ENCODE measurements at regions not wholly inside any gene's neighbourhood (a gene's known extent, or its start where the extent isn't known, plus 50 kb on each side); places are given as distances from the start of the nearest gene placed in this dataset.

DNA sequence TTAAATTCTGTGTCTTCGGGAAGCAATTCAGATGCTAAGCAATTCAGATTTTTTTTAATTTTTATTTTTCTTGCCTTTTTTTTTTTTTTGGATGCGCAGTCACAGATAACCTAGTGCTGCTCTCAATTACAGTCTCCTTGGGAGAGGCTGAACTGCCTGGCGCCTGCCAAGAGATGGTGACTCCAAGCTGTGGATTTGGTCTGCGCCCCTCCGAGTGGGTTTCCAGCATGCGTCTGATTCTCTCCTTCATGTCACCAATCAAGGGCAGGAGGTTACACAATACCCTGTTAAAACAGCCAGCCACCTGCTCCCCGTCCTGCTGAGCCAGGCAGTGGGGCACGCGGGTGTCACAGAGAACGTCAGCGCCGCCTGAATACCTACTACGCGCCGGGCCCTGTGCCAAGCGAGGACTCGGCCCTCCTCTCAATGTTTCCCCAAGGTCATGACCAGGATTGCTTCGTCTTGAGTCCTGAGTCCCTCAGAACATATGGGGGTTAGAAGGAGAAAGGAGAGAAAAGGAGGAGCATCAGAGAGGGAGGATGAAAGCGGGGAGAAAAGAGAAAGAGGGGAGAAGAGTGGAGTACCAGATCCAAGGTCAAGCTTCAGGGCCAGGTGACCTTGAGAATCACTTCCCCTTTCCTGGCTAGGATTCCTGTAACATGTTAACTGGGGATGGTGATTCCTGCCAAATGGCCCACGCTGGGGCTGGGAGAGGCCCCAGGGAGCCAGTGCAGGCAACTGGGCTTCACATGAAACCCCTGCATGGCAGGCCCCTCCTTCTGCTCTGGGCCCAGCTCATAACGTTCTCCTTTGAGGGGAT lies 213.6 kb downstream of the URI1 start:
- peaks cover 4% of the 10 kb centered on the region for H3K4me1 Mint-ChIP-seq (ENCODE audit: low read depth)
- H3K4me3 Mint-ChIP-seq = no peak overlapping the region
- no peak overlapping the region for H3K27ac Mint-ChIP-seq
- peaks cover 8% of the 10 kb centered on the region for H3K27me3 Mint-ChIP-seq
- H3K36me3 Mint-ChIP-seq (ENCODE audit: low read depth) = no peaks in the 10 kb centered on the region
- no peaks in the 10 kb centered on the region for H3K9me3 Mint-ChIP-seq

DNA sequence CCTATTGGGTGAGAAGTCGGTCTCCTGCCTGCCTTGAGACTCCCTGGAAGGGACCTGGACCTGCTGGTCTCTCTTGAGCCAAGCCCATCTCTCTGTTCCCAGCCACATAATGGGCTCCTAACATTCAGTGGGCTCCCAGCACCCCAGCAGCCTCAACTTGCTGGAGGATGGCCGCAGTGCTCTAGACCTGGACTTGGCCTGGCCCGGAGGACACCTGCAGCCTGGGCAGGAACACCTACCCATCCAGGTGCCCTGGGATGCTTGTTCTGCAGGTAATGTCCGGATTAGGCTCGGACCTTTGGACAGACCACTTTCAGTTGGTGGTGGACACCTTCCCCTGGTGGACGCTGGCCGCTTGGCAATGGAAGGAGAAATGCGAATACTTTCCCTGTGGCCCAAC lies 214.6 kb downstream of the URI1 start:
- Mint-ChIP-seq H3K4me3 (no peak overlapping the region), H3K27me3 (peaks cover 8% of the 10 kb centered on the region), H3K36me3 (ENCODE audit: low read depth) (no peaks in the 10 kb centered on the region), H3K4me1 (ENCODE audit: low read depth) (peaks cover 4% of the 10 kb centered on the region), H3K27ac (no peak overlapping the region), H3K9me3 (no peaks in the 10 kb centered on the region)

DNA sequence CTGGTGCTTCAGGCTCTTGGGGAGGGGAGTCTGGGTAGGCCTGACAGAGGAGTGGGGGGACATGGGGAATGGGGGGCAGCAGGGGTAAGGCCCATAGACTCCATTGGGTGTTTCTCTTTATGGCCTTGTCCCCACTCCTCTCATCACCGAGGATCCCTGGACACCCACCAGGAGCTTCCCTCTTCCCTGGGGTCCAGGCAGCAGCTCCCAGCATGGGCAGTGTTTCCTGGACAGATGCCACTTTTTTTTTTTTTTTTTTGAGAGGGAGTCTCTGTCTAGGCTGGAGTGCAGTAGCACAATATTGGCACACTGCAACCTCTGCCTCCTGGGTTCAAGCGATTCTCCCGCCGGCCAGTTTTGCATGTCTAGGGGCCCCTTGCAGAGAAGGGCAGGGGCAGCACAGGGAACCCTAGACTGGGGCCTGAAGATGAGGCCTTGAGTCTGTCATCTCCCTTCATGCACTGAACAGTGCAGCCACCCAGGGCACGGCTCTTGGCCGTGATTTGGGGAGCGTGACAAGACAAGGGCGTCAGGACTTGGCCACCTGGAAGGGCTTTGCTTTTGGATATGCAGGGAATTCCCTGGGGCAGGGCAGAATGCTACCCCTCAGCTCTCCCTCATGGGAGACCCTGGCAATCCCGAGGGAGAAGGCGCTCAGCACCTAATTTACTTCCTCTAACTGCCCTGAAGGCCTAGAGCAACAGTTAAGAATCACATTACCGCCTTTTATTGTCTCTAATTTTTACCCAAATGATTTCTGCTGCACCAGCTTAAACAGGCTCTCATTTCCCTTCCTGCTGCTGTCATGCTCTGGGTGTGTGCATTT lies 213.9 kb upstream of the ZNF536 start:
- peaks cover 4% of the 10 kb centered on the region for H3K4me1 Mint-ChIP-seq (ENCODE audit: low read depth)
- H3K4me3 Mint-ChIP-seq = no peak overlapping the region
- H3K9me3 Mint-ChIP-seq = no peaks in the 10 kb centered on the region
- no peak overlapping the region for H3K27ac Mint-ChIP-seq
- peaks cover 8% of the 10 kb centered on the region for H3K27me3 Mint-ChIP-seq
- H3K36me3 Mint-ChIP-seq (ENCODE audit: low read depth) = no peaks in the 10 kb centered on the region

DNA sequence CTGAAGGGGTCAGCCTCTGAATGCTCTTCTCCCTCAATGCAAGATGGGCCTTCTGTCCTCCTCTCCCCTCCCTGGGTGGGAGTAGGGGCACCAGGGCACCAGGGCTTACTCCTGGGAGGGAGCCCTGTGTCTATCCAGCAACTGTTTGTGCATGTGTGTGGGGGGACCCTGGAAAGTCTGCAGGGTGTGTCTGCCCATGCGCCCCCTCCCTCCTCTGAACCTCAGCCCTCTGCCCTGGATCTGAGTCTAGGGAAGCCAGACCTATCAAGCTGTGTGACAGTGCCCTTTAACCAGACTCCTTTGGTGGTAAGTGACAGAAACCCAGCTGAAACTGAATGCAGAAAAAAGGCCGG lies 213.3 kb upstream of the ZNF536 start:
- peaks cover 8% of the 10 kb centered on the region for H3K27me3 Mint-ChIP-seq
- no peaks in the 10 kb centered on the region for H3K36me3 Mint-ChIP-seq (ENCODE audit: low read depth)
- no peaks in the 10 kb centered on the region for H3K9me3 Mint-ChIP-seq
- peaks cover 4% of the 10 kb centered on the region for H3K4me1 Mint-ChIP-seq (ENCODE audit: low read depth)
- no peak overlapping the region for H3K4me3 Mint-ChIP-seq
- no peak overlapping the region for H3K27ac Mint-ChIP-seq

DNA sequence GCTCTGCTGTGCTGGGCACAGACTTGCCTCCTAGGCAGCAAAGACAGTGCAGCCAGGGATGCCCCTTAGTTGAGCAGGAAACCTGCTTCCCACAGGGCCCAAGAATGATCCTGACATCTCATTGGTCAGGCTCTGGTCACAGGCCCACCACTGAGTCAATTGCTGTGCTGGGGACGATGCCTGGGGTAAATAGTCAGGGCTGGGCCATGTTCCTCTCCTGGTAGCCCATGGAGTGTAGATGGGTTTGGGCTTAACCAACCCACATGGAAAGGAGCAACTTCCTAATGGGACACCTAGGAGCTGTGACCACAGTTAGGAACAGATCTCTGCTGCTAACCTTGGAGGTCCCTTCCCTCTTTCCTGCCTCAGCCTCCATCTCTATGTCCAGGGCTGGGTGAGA lies 212.5 kb upstream of the ZNF536 start:
- H3K27ac Mint-ChIP-seq = no peak overlapping the region
- H3K36me3 Mint-ChIP-seq (ENCODE audit: low read depth) = no peaks in the 10 kb centered on the region
- no peaks in the 10 kb centered on the region for H3K9me3 Mint-ChIP-seq
- H3K4me3 Mint-ChIP-seq = no peak overlapping the region
- H3K4me1 Mint-ChIP-seq (ENCODE audit: low read depth) = no peaks in the 10 kb centered on the region
- H3K27me3 Mint-ChIP-seq = peaks cover 5% of the 10 kb centered on the region

DNA sequence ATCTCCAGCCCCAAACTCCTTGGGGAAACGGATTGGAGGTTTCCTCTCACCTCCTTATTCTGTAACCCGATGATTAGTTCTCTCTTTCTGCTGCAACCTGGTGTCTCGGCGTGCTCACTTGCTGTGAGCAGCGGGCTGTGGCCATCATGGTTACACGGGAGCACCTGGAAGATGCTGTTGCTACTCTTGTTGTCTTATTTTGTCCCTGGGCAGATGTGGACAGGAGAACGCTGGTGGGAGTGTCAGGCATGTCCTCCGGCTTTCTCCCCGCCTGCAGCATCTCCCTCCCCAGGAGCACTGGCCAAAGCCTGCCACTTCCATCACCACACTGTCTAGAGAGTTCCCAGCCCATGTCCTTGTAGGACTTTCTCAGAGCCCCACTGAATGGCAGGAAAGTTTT lies 211.8 kb upstream of the ZNF536 start:
- Mint-ChIP-seq H3K9me3 (no peaks in the 10 kb centered on the region), H3K4me1 (ENCODE audit: low read depth) (no peaks in the 10 kb centered on the region), H3K4me3 (no peak overlapping the region), H3K27me3 (no peaks in the 10 kb centered on the region), H3K27ac (no peak overlapping the region), H3K36me3 (ENCODE audit: low read depth) (no peaks in the 10 kb centered on the region)

DNA sequence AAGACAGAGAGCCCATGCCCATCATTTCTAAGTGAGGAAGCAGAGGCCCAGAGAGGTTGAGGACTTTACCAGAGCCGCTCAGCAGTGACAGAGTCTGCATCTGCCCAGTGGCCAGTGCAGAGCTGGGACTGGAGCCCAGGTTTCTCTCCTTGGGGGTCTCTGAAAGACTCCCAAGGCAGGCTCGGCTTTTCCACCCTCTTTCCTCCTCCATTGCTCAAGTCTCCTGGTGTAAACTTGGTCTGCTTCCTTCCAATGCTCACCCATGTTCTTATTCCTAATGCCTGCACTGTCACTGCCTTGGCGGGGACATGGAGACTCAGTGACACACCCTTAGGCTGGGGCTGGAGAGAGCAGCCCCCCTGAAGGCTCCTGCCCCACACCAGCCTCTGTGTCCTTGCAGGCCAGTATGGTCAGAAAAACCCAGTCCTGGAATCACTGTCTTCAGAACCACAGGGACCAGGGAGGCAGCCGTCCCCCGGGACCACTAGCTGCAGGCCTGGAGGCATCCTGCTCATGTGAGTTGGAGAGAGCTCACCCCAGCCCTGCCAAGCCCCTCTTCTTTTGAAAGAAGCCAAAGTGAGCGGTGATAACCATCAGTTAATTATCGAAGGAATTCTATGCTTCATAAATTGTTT lies 211.0 kb upstream of the ZNF536 start:
- no peaks in the 10 kb centered on the region for H3K4me1 Mint-ChIP-seq (ENCODE audit: low read depth)
- no peaks in the 10 kb centered on the region for H3K27me3 Mint-ChIP-seq
- no peak overlapping the region for H3K4me3 Mint-ChIP-seq
- no peaks in the 10 kb centered on the region for H3K36me3 Mint-ChIP-seq (ENCODE audit: low read depth)
- H3K27ac Mint-ChIP-seq = no peak overlapping the region
- no peaks in the 10 kb centered on the region for H3K9me3 Mint-ChIP-seq

DNA sequence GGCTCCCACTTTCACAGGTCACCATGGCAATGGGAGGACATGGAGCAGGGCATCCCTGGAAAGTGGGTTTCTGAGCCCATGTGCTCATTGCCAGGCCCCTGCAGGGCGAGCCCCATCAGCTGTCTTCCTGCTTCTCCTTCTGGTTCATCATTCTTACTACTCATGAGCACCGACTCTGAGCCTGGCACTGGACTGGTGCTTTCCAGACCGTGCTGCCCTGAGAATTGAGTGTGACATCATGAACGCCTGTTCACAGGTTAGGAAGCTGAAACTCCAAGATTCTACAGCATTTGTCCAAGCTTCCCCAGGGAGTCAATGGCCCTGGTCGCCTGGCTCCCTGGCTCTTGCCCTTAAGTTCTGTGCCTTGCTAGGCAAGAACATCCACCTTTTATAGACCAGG lies 210.4 kb upstream of the ZNF536 start:
- no peaks in the 10 kb centered on the region for H3K4me1 Mint-ChIP-seq (ENCODE audit: low read depth)
- no peaks in the 10 kb centered on the region for H3K36me3 Mint-ChIP-seq (ENCODE audit: low read depth)
- no peak overlapping the region for H3K4me3 Mint-ChIP-seq
- H3K27ac Mint-ChIP-seq = no peak overlapping the region
- no peaks in the 10 kb centered on the region for H3K9me3 Mint-ChIP-seq
- H3K27me3 Mint-ChIP-seq = no peaks in the 10 kb centered on the region

DNA sequence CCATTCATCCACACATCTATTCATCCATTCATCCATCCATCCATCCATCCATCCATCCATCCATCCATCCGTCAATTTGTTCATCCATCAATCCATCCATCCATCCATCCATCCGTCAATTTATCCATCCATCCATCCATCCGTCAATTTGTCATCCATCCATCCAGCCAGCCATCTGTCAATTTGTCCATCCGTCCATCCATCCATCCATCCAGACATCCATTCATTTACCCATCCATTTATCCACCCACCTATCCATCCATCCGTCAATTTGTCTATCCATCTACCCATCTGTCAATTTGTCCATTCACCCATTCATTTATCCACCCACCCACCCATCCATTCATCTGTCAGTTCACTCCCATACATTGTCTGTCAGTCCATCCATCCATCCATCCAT lies 209.5 kb upstream of the ZNF536 start:
- no peaks in the 10 kb centered on the region for H3K4me1 Mint-ChIP-seq (ENCODE audit: low read depth)
- H3K27me3 Mint-ChIP-seq = no peaks in the 10 kb centered on the region
- no peak overlapping the region for H3K4me3 Mint-ChIP-seq
- no peak overlapping the region for H3K27ac Mint-ChIP-seq
- H3K36me3 Mint-ChIP-seq (ENCODE audit: low read depth) = no peaks in the 10 kb centered on the region
- H3K9me3 Mint-ChIP-seq = no peaks in the 10 kb centered on the region

DNA sequence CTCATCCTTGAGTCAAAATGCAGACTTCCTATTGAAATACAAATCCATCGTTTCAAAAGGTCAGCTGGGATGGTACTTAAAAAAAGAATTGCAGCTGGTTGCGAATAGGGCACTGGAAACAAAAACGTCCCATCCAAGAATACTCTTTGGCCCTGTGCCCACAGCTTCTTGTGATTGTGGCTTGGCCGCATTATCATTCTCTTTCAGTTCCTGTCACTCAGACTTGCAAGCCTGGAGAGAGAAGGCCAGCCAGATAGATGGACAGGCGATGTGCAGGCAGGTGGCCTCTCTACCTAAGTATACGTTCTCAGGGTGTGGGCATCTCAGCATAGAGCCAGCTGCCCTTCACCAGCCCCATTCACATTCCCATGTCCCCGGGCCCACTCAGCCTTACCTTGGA lies 208.5 kb upstream of the ZNF536 start:
- no peak overlapping the region for H3K27ac Mint-ChIP-seq
- H3K27me3 Mint-ChIP-seq = no peaks in the 10 kb centered on the region
- H3K36me3 Mint-ChIP-seq (ENCODE audit: low read depth) = no peaks in the 10 kb centered on the region
- H3K9me3 Mint-ChIP-seq = no peaks in the 10 kb centered on the region
- no peaks in the 10 kb centered on the region for H3K4me1 Mint-ChIP-seq (ENCODE audit: low read depth)
- H3K4me3 Mint-ChIP-seq = no peak overlapping the region

DNA sequence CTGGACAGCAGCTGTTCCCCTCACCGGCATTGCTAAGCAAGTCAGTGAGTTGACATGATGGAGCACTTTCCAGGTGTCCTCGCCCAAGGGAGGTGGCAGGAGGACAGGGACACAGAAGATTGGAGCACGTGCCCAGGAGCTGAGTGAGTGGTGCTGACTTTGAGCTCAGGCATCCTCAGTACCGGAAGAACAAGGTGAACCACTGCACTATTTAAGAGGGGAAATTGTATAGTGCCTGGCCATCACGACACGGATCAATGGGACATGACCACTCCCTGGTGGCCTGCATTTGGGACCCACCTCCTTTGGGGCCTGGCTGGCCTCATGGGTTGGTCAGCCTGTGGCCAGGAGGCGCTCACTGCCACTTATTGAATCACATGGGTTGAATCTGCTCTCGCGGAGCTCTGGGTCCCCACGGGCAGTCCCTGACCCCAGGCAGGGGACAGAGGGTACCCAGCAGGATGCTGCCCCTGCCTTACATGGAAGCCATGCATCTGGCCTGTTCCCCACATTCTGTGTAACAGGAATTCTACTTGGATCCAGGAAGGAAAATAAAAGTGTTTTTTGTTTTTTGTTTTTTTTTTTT lies 206.9 kb upstream of the ZNF536 start:
- Mint-ChIP-seq H3K27me3 (no peaks in the 10 kb centered on the region), H3K9me3 (no peaks in the 10 kb centered on the region), H3K27ac (no peak overlapping the region), H3K4me3 (no peak overlapping the region), H3K36me3 (ENCODE audit: low read depth) (no peaks in the 10 kb centered on the region), H3K4me1 (ENCODE audit: low read depth) (no peaks in the 10 kb centered on the region)

DNA sequence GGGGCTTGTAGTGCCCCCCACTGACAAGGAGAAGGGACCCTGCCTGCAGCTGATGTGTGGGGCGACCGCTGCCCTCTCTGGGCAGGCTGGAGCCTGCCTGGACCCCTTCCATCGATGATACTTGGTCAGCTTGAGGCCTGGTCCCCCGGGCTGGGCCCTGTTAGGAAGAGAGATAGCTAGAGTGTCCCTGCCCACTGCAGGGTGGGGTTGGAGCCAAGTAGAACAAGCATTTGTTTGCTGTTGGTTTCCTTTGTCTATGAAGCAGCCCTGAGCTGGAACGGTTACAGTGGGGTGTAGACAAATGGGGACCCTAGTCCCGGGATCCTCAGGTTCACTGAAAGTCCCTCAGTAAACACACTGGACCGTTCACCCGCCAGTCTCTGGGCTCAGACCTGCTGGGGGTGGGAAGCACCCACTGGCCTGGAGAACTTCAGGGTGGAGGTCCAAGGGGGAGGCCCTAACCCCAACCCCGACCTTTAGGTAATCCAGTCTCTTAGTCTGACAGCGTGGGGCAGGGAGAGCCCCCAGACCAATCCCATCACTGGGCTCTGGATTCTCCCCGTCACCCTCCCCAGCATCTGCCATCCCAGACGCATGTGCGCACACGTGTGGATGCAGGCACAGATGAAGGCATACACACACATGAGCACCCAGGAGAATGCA lies 204.8 kb upstream of the ZNF536 start:
- Mint-ChIP-seq H3K27ac (no peak overlapping the region), H3K27me3 (no peaks in the 10 kb centered on the region), H3K9me3 (no peaks in the 10 kb centered on the region), H3K4me1 (ENCODE audit: low read depth) (no peaks in the 10 kb centered on the region), H3K36me3 (ENCODE audit: low read depth) (no peaks in the 10 kb centered on the region), H3K4me3 (no peak overlapping the region)

DNA sequence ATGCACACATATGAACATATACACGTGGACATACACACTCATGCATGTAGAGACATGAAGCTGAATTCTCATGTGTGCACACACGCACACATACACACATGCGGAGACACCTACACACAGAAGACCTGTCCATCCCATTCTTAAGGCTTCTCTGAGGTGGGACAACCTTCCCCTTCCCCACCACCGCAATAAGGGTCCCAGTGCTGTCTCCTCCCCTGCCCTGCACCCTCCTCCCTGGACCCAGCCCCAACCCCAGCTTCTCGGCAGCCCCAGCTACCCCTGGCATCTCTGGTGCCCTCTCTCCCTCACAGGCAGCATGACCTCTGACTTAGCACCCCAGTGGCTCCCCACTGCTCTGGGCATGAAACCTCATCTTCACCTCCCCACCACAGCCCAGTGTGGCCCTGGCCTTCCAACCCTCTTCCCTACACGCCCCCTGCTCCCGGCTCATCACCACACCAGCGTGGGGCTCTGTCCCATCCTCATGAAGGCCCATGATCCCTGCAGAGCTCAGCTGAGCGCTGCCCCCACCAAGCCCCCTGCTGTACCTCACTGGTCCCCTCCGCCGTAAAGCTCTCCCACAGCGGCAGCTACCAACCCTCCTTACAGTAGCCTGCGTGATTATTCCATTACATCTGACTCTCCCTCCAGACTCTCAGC lies 204.1 kb upstream of the ZNF536 start:
- no peaks in the 10 kb centered on the region for H3K4me1 Mint-ChIP-seq (ENCODE audit: low read depth)
- no peaks in the 10 kb centered on the region for H3K27me3 Mint-ChIP-seq
- H3K4me3 Mint-ChIP-seq = no peak overlapping the region
- no peaks in the 10 kb centered on the region for H3K36me3 Mint-ChIP-seq (ENCODE audit: low read depth)
- no peaks in the 10 kb centered on the region for H3K9me3 Mint-ChIP-seq
- no peak overlapping the region for H3K27ac Mint-ChIP-seq

DNA sequence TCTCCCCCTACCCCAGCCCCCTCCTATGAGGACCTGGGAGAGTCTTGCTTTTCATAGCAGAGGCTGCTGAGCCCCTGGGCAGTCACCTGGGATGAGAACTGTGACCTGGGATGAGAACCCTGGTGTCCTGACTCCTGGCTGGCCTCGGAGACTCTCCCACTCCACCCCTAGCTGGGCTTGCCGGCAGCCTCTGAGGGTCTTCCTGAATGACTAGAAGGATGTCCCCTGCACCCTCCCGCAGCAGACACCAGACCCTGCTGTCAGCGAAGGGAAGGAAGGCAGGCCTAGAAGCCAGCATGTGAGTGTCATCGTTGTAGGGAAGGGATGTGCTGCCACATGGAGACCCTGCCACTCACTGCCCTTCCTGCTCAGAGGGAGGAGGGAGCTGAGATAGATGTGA lies 203.4 kb upstream of the ZNF536 start:
- H3K4me3 Mint-ChIP-seq = no peak overlapping the region
- H3K27ac Mint-ChIP-seq = no peak overlapping the region
- H3K4me1 Mint-ChIP-seq (ENCODE audit: low read depth) = no peaks in the 10 kb centered on the region
- H3K9me3 Mint-ChIP-seq = no peaks in the 10 kb centered on the region
- no peaks in the 10 kb centered on the region for H3K36me3 Mint-ChIP-seq (ENCODE audit: low read depth)
- no peaks in the 10 kb centered on the region for H3K27me3 Mint-ChIP-seq

Data from stimulated activated naive CD8-positive, alpha-beta T cell treated with anti-CD3 and anti-CD28 coated beads, Interleukin-15, Interleukin-2, amounts not matched to agents 100 ng/mL and 50 ng/mL, for 24 hours (primary cell).